ENCODE measurements at regions not wholly inside any gene's neighbourhood (a gene's known extent, or its start where the extent isn't known, plus 50 kb on each side); places are given as distances from the start of the nearest gene placed in this dataset.

DNA sequence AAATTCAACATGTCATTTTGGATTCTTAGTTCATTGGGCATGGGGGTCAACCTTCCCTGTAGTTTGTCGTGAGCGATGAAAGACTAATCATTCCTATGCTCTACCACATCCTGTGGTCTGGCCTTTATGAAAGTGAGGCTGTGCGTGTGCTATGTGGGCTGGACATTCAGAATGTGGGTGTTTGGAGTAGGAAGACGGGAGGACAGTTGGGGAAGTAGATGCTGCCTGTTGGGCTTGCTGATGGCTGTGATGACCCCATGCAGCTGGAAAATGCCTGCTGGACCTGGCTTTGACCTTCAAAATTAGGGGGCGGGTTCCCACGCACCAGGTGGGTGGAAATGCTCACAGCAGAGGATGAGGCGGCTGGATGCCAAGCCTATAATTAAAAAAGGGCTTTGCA lies 90.9 kb upstream of the MKI67 start:
- WGBS: 85% methylated on average over 7 of the region's 7 CpGs
- Histone ChIP-seq H3K4me1 (ENCODE audit: control insufficient read depth in 4 of 4, insufficient read depth in 4 of 4, low read length in 3 of 4) (peaks cover 0 to 2% (median 0%) of the 10 kb centered on the region in 4 donors), H3K36me3 (ENCODE audit: control insufficient read depth in 4 of 4, insufficient read depth in 3 of 4, low read depth in 1 of 4, low read length in 3 of 4) (no peaks in the 10 kb centered on the region), H3K27me3 (ENCODE audit: control insufficient read depth in 4 of 4, insufficient read depth in 4 of 4, low read length in 3 of 4) (no peaks in the 10 kb centered on the region), H3K4me3 (ENCODE audit: low read depth in 1 of 3, low read length in 3 of 3) (no peak overlapping the region), H3K9me3 (ENCODE audit: control insufficient read depth in 4 of 4, low read length in 3 of 4) (no peaks in the 10 kb centered on the region), H3K27ac (ENCODE audit: low read depth in 1 of 2, low read length in 2 of 2) (no peak overlapping the region), H3K9ac (ENCODE audit: low read depth in 1 of 2, low read length in 2 of 2) (no peak overlapping the region)
- no peak for TF ChIP-seq NR2F2 (IDR thresholded peaks at IDR 0.05)
- TF ChIP-seq JUND (IDR thresholded peaks at IDR 0.05): no peak
- no peak for TF ChIP-seq FOXA1 (IDR thresholded peaks at IDR 0.05)
- no peak for TF ChIP-seq TAF1 (conservative IDR thresholded peaks at IDR 0.05)
- TF ChIP-seq ZBTB33 (IDR thresholded peaks at IDR 0.05): no peak
- no peak for TF ChIP-seq RAD21 (IDR thresholded peaks at IDR 0.05)
- TF ChIP-seq, protein P1, sequence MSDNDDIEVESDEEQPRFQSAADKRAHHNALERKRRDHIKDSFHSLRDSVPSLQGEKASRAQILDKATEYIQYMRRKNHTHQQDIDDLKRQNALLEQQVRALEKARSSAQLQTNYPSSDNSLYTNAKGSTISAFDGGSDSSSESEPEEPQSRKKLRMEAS (IDR thresholded peaks at IDR 0.05): no peak
- no peak for TF ChIP-seq REST (IDR thresholded peaks at IDR 0.05)
- no peak for TF ChIP-seq SP1 (IDR thresholded peaks at IDR 0.05)
- TF ChIP-seq, protein P2, sequence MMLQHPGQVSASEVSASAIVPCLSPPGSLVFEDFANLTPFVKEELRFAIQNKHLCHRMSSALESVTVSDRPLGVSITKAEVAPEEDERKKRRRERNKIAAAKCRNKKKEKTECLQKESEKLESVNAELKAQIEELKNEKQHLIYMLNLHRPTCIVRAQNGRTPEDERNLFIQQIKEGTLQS (IDR thresholded peaks at IDR 0.05): no peak
- TF ChIP-seq GABPA (IDR thresholded peaks at IDR 0.05 in 1 of 2, conservative IDR thresholded peaks at IDR 0.05 in 1 of 2): no peak
- TF ChIP-seq FOXA2 (IDR thresholded peaks at IDR 0.05): no peak
- no peak for DNase-seq (ENCODE audit: low spot score)

DNA sequence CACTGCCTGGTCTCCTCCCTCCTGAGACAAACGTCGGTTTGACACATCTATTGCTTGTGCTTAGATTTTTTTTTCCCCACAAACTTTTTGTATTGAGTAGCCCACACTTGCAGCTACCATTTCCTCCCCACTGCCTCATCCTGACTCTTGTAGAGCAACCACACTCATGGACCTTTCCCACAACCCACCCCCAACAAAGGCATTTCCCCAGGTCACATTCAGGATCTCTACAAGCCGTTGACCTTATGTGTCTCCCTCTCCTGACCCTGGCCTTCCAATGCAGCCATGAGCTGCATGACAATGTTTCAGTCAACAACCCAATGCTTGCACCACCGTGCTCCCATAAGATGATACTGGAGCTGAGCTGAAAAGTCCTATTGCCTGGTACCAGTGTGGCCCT lies 91.9 kb upstream of the MKI67 start:
- TF ChIP-seq FOXA1 (IDR thresholded peaks at IDR 0.05): no peak
- TF ChIP-seq SP1 (IDR thresholded peaks at IDR 0.05): no peak
- TF ChIP-seq YY1 (IDR thresholded peaks at IDR 0.05): no peak
- no peak for TF ChIP-seq NR2F2 (IDR thresholded peaks at IDR 0.05)
- TF ChIP-seq HNF4A (conservative IDR thresholded peaks at IDR 0.05): no peak
- TF ChIP-seq FOXA2 (IDR thresholded peaks at IDR 0.05): no peak
- Histone ChIP-seq H3K9ac (ENCODE audit: low read depth in 1 of 2, low read length in 2 of 2) (no peak overlapping the region), H3K4me3 (ENCODE audit: low read depth in 1 of 3, low read length in 3 of 3) (no peak overlapping the region), H3K27ac (ENCODE audit: low read depth in 1 of 2, low read length in 2 of 2) (no peak overlapping the region), H3K9me3 (ENCODE audit: control insufficient read depth in 4 of 4, low read length in 3 of 4) (no peaks in the 10 kb centered on the region), H3K36me3 (ENCODE audit: control insufficient read depth in 4 of 4, insufficient read depth in 3 of 4, low read depth in 1 of 4, low read length in 3 of 4) (no peaks in the 10 kb centered on the region), H3K4me1 (ENCODE audit: control insufficient read depth in 4 of 4, insufficient read depth in 4 of 4, low read length in 3 of 4) (no peaks in the 10 kb centered on the region), H3K27me3 (ENCODE audit: control insufficient read depth in 4 of 4, insufficient read depth in 4 of 4, low read length in 3 of 4) (no peaks in the 10 kb centered on the region)
- no peak for DNase-seq (ENCODE audit: low spot score)
- WGBS: 84% methylated on average over 4 of the region's 4 CpGs

All from liver (tissue), 7 donors.